ENCODE measurements at regions not wholly inside any gene's neighbourhood (a gene's known extent, or its start where the extent isn't known, plus 50 kb on each side); places are given as distances from the start of the nearest gene placed in this dataset.
A peak's percentile ranks its signal among the peaks of the same experiment; 100 is the strongest.

- Histone ChIP-seq H3K27me3 (ENCODE audit: insufficient read depth, low read length) (no peaks in the 10 kb centered on the region), H3K4me1 (ENCODE audit: insufficient read depth, low read length) (no peaks in the 10 kb centered on the region), H3K36me3 (ENCODE audit: insufficient read depth, low read length) (no peaks in the 10 kb centered on the region), H4K20me1 (ENCODE audit: insufficient read depth, low read length) (no peaks in the 10 kb centered on the region), H3K27ac (ENCODE audit: low read depth, low read length) (no peak overlapping the region), H3K79me2 (ENCODE audit: insufficient read depth, low read length) (no peaks in the 10 kb centered on the region), H2AFZ (ENCODE audit: low read depth, low read length) (no peak overlapping the region), H3K9me3 (ENCODE audit: insufficient read depth, low read depth, low read length) (no peaks in the 10 kb centered on the region), H3K4me3 (ENCODE audit: insufficient read depth, low read depth, low read length) (no peak overlapping the region), H3K9ac (ENCODE audit: low read length) (no peak overlapping the region), H3K4me2 (ENCODE audit: low read length) (no peak overlapping the region)
- no peak for DNase-seq (ENCODE audit: low read depth)
- no peak overlapping the region for H3K27ac Mint-ChIP-seq (ENCODE audit: unreplicated experiment)
- H3K4me3 Mint-ChIP-seq (ENCODE audit: unreplicated experiment), result no peak overlapping the region
- no peak for FAIRE-seq
- no peaks in the 10 kb centered on the region for H3K36me3 Mint-ChIP-seq (ENCODE audit: low read depth, unreplicated experiment)
- TF ChIP-seq EZH2 (IDR thresholded peaks at IDR 0.05; ENCODE audit: insufficient read depth, low read length), result no peak
- no peaks in the 10 kb centered on the region for H3K27me3 Mint-ChIP-seq (ENCODE audit: low read depth, unreplicated experiment)
- no peaks in the 10 kb centered on the region for H3K4me1 Mint-ChIP-seq (ENCODE audit: low read depth, unreplicated experiment)
- H3K9me3 Mint-ChIP-seq (ENCODE audit: unreplicated experiment), result no peaks in the 10 kb centered on the region
Observed at GRCh38 chr14:37974421-37974820, 233.3 kb upstream of the SSTR1 start.

GRCh38 chr14:37977481-37977880, 230.2 kb upstream of the SSTR1 start:
- Histone ChIP-seq H3K79me2 (ENCODE audit: insufficient read depth, low read length) (no peaks in the 10 kb centered on the region), H3K4me3 (ENCODE audit: insufficient read depth, low read depth, low read length) (no peak overlapping the region), H3K9me3 (ENCODE audit: insufficient read depth, low read depth, low read length) (no peaks in the 10 kb centered on the region), H3K27ac (ENCODE audit: low read depth, low read length) (no peak overlapping the region), H3K4me2 (ENCODE audit: low read length) (no peak overlapping the region), H2AFZ (ENCODE audit: low read depth, low read length) (no peak overlapping the region), H3K36me3 (ENCODE audit: insufficient read depth, low read length) (no peaks in the 10 kb centered on the region), H4K20me1 (ENCODE audit: insufficient read depth, low read length) (no peaks in the 10 kb centered on the region), H3K4me1 (ENCODE audit: insufficient read depth, low read length) (no peaks in the 10 kb centered on the region), H3K9ac (ENCODE audit: low read length) (no peak overlapping the region), H3K27me3 (ENCODE audit: insufficient read depth, low read length) (no peaks in the 10 kb centered on the region)
- no peak for TF ChIP-seq EZH2 (IDR thresholded peaks at IDR 0.05; ENCODE audit: insufficient read depth, low read length)
- no peak for TF ChIP-seq CTCF (IDR thresholded peaks at IDR 0.05; ENCODE audit: insufficient read depth, low read depth, low read length)
- no peaks in the 10 kb centered on the region for H3K36me3 Mint-ChIP-seq (ENCODE audit: low read depth, unreplicated experiment)
- peaks cover 8% of the 10 kb centered on the region for H3K9me3 Mint-ChIP-seq (ENCODE audit: unreplicated experiment)
- DNase-seq (ENCODE audit: low read depth), result no peak
- no peak for FAIRE-seq
- no peaks in the 10 kb centered on the region for H3K27me3 Mint-ChIP-seq (ENCODE audit: low read depth, unreplicated experiment)
- H3K4me3 Mint-ChIP-seq (ENCODE audit: unreplicated experiment), result no peak overlapping the region
- no peaks in the 10 kb centered on the region for H3K4me1 Mint-ChIP-seq (ENCODE audit: low read depth, unreplicated experiment)
- H3K27ac Mint-ChIP-seq (ENCODE audit: unreplicated experiment), result no peak overlapping the region

- no peak overlapping the region for H3K9ac ChIP-seq (ENCODE audit: low read length)
- no peaks in the 10 kb centered on the region for H3K27me3 Mint-ChIP-seq (ENCODE audit: low read depth, unreplicated experiment)
- no peaks in the 10 kb centered on the region for H3K36me3 ChIP-seq (ENCODE audit: insufficient read depth, low read length)
- no peaks in the 10 kb centered on the region for H3K79me2 ChIP-seq (ENCODE audit: insufficient read depth, low read length)
- no peak overlapping the region for H3K27ac ChIP-seq (ENCODE audit: low read depth, low read length)
- FAIRE-seq (peak; percentile 81), DNase-seq (ENCODE audit: low read depth) (peak; percentile 6)
- H3K4me3 Mint-ChIP-seq (ENCODE audit: unreplicated experiment), result no peak overlapping the region
- no peak overlapping the region for H2AFZ ChIP-seq (ENCODE audit: low read depth, low read length)
- no peaks in the 10 kb centered on the region for H3K27me3 ChIP-seq (ENCODE audit: insufficient read depth, low read length)
- no peak overlapping the region for H3K4me2 ChIP-seq (ENCODE audit: low read length)
- no peaks in the 10 kb centered on the region for H4K20me1 ChIP-seq (ENCODE audit: insufficient read depth, low read length)
- no peaks in the 10 kb centered on the region for H3K9me3 ChIP-seq (ENCODE audit: insufficient read depth, low read depth, low read length)
- H3K9me3 Mint-ChIP-seq (ENCODE audit: unreplicated experiment), result peaks cover 8% of the 10 kb centered on the region
- no peaks in the 10 kb centered on the region for H3K4me1 ChIP-seq (ENCODE audit: insufficient read depth, low read length)
- no peak overlapping the region for H3K27ac Mint-ChIP-seq (ENCODE audit: unreplicated experiment)
- TF ChIP-seq CTCF (IDR thresholded peaks at IDR 0.05; ENCODE audit: insufficient read depth, low read depth, low read length), result peak; percentile 70
- TF ChIP-seq EZH2 (IDR thresholded peaks at IDR 0.05; ENCODE audit: insufficient read depth, low read length), result no peak
- no peaks in the 10 kb centered on the region for H3K36me3 Mint-ChIP-seq (ENCODE audit: low read depth, unreplicated experiment)
- H3K4me1 Mint-ChIP-seq (ENCODE audit: low read depth, unreplicated experiment), result no peaks in the 10 kb centered on the region
- no peak overlapping the region for H3K4me3 ChIP-seq (ENCODE audit: insufficient read depth, low read depth, low read length)
Observed at GRCh38 chr14:37985826-37986470, 221.8 kb upstream of the SSTR1 start.

Measured in astrocyte (in vitro differentiated cells and primary cell).